Prostate gland (tissue), 2 donors: ENCODE measurements at regions not wholly inside any gene's neighbourhood (a gene's known extent, or its start where the extent isn't known, plus 50 kb on each side); places are given as distances from the start of the nearest gene placed in this dataset.

Experiments
- CTCF ChIP-seq, 4 experiments: fragments of 200-600 bp in 2 of 4; fragments of 450-650 bp in 2 of 4; sonication (generic) in 2 of 4; IDR thresholded peaks; 1 replicate in 3 of 4; 2 replicates in 1 of 4; pipeline ENCODE4 v1.5.1; 2016 to 2019; ENCODE audit warnings: antibody characterized with exemption in 4 of 4, mild to moderate bottlenecking in 2 of 4, moderate library complexity in 2 of 4
- POLR2A ChIP-seq: fragments of 450-650 bp; IDR thresholded peaks from one replicate; pipeline ENCODE4 v1.6.1; 2016; ENCODE audit warnings: antibody characterized with exemption, mild to moderate bottlenecking
- POLR2AphosphoS5 ChIP-seq: sonication (generic); formaldehyde crosslinking; IDR thresholded peaks from one replicate; pipeline ENCODE4 v1.6.1; 2017; ENCODE audit warnings: antibody characterized with exemption

- TF ChIP-seq POLR2A (no peak), CTCF (IDR thresholded peaks at IDR 0.05) (no peak), POLR2AphosphoS5 (no peak)
Observed at GRCh38 chr6:85357651-85358050, 92.2 kb upstream of the NT5E start.
